Posterior vena cava (tissue), 2 donors: ENCODE measurements at regions not wholly inside any gene's neighbourhood (a gene's known extent, or its start where the extent isn't known, plus 50 kb on each side); places are given as distances from the start of the nearest gene placed in this dataset.
"Not testable (repeated sequence)": the region's sequence is repeated elsewhere in the genome, so short reads cannot be mapped to it uniquely, and the experiment has no call there.

ENCODE experiments used
- DNase-seq: peaks from one replicate; pipeline ENCODE4 v3.0.0-alpha.2; 2020; ENCODE audit warnings: low spot score
- intact Hi-C, 2 donors: fragments of 100-400 bp; cut with DNase I; formaldehyde crosslinking; loops; one replicate each; pipeline versions ENCODE4 v1.14.1 to v1.14.2; 2022 to 2023
- donor health status: DM: yes; HTN: yes; CAD: no.
- donor health status: DM: yes; HTN: yes; CAD: no.

GRCh38 chr14:30243207-30243606 is 315.6 kb upstream of the PRKD1 start:
- intact Hi-C loops: loop anchor here in 1 of 2 donors (10.0 kb wide), 1 partner anchor 862 kb away; no protein-coding TSS in a partner anchor

GRCh38 chr14:30243805-30244204 is 315.2 kb upstream of the G2E3 start:
- intact Hi-C loops: loop anchor here in 1 of 2 donors (10.0 kb wide), 1 partner anchor 861 kb away; no protein-coding TSS in a partner anchor
- DNase-seq: no peak

More at GRCh38 chr14:30243207-30243606, 315.6 kb upstream of the PRKD1 start:
- no peak for DNase-seq

GRCh38 chr14:30244348-30244747 is 314.6 kb upstream of the G2E3 start:
- intact Hi-C loops: loop anchor here in 1 of 2 donors (10.0 kb wide), 1 partner anchor 860 kb away; no protein-coding TSS in a partner anchor

GRCh38 chr14:30251017-30251416 is 307.9 kb upstream of the G2E3 start:
- intact Hi-C loops: no loop called here
- DNase-seq: no peak

More at GRCh38 chr14:30244348-30244747, 314.6 kb upstream of the G2E3 start:
- DNase-seq: not testable (repeated sequence)

GRCh38 chr14:30251557-30252100 is 307.3 kb upstream of the G2E3 start:
- DNase-seq: no peak
- intact Hi-C loops: no loop called here

GRCh38 chr14:30252151-30252550 is 306.8 kb upstream of the G2E3 start:
- no peak for DNase-seq
- intact Hi-C loops: no loop called here

- intact Hi-C loops: no loop called here
- no peak for DNase-seq
Observed at GRCh38 chr14:30252783-30253674, 305.9 kb upstream of the G2E3 start.

- intact Hi-C loops: no loop called here
- DNase-seq: no peak
Observed at GRCh38 chr14:30256627-30257026, 302.3 kb upstream of the G2E3 start.

GRCh38 chr14:30257946-30258661 is 300.9 kb upstream of the G2E3 start:
- intact Hi-C loops: no loop called here
- DNase-seq: no peak

- no peak for DNase-seq
- intact Hi-C loops: no loop called here
Observed at GRCh38 chr14:30260833-30261607, 297.9 kb upstream of the G2E3 start.

GRCh38 chr14:30264161-30264560 is 294.8 kb upstream of the G2E3 start:
- intact Hi-C loops: no loop called here
- DNase-seq: no peak

GRCh38 chr14:30266290-30266689 is 292.7 kb upstream of the G2E3 start:
- intact Hi-C loops: no loop called here
- DNase-seq: no peak

GRCh38 chr14:30267141-30267540 is 291.8 kb upstream of the G2E3 start:
- no peak for DNase-seq
- intact Hi-C loops: no loop called here

- peak; percentile 94 for DNase-seq
- intact Hi-C loops: no loop called here
Observed at GRCh38 chr14:30270200-30271161, 288.5 kb upstream of the G2E3 start.

GRCh38 chr14:30271811-30272323 is 287.1 kb upstream of the G2E3 start:
- DNase-seq: no peak
- intact Hi-C loops: no loop called here

- intact Hi-C loops: no loop called here
- DNase-seq: no peak
Observed at GRCh38 chr14:30272848-30273832, 285.8 kb upstream of the G2E3 start.

GRCh38 chr14:30275604-30276003 is 283.4 kb upstream of the G2E3 start:
- DNase-seq: no peak
- intact Hi-C loops: no loop called here
